Amniotic stem cell (primary cell): ENCODE measurements at regions not wholly inside any gene's neighbourhood (a gene's known extent, or its start where the extent isn't known, plus 50 kb on each side); places are given as distances from the start of the nearest gene placed in this dataset.

ENCODE experiments used
- DNase-seq: peaks from one replicate; lab custom pipeline; 2025; lab: John Stamatoyannopoulos, UW

DNA sequence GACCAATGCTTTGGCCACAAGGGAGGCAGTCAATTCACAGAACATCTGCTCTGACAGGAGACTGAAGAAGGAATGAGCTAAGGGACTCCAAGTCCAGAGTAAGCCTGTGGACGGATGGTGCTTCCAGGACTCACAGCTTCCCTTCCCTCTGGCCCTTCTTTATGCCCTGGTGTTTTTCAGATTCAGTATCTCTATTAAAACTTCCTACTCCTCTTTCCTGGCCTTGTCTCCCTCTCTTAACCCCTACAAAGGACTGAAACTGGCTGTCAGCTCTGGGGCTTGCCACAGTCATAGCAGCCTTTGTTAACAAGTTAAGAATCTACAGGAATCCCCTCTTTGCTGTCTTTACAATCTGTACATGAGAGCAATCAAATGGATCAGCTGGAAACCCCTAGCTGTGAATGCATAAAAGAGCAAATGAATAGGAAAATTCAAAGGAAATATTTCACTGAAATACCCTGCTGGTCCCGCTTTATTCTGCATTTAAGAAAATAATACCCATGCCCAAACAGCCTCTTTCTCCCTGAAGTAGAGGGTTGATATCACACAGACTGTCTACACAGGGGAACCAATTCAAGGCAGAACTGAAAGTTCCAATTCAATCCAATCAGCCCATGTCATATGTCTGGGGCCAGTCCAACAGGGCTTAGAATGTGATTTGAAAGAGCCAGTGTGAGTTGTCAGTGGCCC is 192.3 kb downstream of the MZT1 start:
- no peak for DNase-seq

DNA sequence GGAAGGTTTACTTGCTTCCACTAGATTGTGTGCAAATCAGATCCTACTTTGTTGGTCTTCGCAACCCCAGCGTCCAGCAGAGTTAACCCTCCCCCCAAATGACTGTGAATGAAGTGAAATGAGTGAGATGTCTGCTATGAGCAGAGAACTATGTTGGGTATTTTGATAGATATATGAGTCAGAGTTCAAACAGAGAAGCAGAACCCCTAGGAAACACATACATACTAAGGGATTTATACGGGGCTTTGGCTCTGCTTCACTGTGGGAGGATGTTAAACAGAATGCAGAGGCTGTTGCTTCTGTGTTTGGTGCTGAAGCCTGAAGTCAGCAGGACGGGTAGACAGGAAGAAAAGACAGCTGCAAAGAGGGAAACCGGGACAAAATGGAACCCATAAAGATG is 197.0 kb downstream of the MZT1 start:
- DNase-seq, result no peak

DNA sequence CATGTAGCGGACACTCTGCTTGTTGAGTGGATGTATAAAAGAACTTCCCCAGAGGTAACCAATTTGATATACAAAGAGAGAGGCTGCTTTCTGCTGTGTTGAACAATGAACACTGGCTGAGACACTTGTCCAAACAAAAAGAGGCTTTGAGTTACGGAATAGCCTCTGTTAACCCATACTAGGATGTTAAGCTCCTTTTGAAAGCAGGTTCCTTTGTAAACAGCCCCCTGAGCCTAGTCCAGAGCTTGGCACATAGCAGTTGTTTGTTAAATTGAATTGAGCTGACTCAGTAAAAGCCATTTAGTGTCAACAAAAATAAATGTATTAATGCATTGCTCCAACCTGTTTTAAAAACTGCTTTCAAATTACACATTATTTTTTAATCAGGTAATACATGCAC is 200.1 kb downstream of the MZT1 start:
- no peak for DNase-seq

DNA sequence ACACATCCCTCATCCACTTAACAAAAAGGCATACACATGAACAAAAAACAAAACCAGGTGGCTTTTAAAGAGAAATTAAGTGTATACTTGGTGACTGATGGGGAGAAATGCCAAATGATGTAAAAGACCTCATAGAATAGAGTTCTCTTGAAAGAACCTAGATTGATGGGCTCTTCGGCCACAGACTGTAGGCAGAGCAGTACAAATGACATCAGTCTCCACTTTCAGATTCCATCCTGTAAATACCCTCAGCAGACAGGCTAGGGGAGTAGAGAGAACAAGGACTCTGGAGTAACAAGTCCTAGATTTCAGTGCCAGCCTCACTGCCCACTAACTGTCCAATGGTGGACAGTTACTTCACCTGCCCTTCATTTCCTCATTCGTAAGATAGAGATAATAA is 203.8 kb downstream of the MZT1 start:
- no peak for DNase-seq

DNA sequence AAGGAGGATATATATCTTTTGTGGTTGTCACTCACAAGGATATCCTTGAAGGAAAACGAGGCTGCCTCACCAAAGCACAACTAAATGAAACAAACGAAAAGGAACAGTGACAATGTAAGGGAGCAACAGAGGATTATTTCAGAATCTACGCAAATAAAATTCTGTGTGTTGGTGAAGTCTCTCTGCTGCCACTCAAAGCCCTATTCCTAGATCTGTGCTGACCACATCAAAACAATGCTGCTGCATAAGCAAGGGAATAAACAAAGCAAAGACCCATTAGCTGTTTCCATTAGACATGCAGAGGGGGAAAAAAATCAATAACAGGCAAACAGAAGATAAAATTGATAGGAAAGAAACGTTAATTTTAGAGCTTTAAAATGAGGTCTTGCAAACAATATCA is 204.4 kb downstream of the MZT1 start:
- no peak for DNase-seq

DNA sequence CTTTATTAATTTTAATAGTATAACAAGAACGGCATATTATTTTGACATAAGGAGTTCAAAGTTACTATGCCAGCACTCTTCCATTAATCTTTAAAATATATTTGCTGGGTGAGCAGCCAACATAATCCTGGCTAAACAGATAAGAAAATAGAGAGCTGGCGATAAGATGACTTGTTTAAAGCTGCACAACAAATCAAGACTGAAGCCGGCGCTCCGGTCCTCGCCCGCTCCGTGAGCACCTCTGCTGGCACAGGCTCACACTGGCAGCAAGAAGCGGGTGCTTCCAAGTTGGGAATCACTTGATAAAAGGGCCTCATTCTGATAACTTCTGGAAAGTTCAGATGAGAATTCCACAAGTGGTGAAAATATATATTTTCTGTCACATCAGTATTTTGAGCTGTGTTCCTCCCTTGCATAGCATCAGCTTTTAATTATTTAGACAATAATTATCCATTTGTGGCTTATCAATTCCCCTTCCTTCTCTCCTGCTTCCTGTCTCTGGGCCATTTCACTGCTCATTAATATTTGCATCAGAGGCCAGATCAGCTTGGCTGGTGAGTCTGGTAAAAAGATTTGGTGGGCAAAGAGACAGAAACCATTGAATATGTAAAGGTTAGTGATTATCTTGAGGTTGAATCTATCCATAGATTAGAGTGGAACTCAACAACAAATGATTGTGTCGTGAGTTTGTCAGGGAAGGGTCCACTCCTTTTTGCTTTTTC is 205.3 kb downstream of the MZT1 start:
- DNase-seq, result no peak

DNA sequence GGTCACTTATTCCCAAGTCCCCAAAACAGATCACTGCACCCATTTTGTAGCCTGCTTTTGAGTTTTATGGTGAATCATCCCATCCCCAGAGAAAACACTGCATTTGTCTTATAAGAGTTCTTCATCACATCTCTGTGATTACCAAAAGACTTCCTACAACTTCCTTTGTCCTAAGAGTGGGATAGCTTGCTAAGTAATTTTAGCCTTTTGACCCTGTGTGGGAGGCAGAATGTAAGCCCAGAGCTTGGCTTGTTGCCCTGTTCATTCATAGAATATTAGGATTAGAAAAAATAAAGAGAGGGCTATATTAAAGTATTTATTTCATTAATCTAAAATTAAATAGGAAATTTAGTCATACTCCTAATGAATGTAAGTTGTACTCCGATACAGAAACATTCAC is 213.3 kb downstream of the MZT1 start:
- no peak for DNase-seq

DNA sequence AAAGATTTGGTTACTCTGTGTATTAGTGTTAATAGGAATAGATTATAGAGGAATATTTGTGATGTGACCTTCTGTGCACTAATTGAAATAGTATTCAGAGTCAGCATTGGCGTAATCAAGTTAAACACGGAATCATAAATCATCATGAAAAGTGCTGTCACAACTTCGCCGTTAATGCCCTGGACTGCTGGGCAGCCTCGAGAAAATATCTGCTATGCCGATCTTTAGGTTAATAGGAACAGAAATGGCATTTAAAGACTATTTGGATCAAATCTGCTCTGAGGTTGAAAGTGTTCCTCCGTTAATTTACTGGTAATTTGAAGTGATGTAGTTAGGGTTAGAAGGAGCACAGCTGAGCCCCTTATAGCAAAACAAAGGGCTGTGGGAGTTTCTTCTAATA is 219.0 kb downstream of the MZT1 start:
- DNase-seq, result no peak

DNA sequence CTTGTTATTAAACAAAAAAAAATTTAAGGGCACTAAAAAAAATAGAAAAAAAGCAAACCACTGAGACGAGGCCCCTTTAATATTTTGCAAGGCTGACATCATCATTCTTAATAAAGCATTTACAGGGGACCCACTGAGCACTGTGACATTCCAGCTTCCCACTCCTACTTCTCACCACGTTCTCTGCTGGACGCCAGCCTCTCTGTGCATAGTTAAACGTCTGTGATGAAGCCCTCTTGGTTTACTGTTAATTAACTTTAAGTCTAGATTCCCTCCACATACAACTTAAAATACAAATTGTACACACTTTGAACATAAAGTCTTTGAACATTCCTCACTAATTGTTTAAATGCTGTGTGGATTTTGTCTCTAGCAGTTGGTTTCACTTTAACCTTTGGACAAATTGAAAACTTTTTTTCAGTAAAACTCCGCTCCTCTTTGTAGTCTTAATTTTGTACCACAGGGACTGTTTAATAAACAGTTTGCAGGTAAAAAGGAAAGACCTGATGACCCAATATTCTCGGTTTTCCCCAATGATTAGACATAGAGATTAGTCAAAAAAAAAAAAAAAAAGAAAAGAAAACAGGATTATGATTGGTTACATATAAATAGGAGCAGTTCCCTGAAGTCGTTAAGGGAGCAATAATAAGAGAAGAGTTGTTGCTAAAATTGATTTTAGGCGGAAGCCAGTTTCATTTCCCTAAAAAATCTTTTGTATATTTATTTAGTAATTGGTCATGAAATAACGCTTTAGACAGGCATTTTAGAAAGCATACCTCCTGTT is 219.8 kb downstream of the MZT1 start:
- DNase-seq, result no peak

DNA sequence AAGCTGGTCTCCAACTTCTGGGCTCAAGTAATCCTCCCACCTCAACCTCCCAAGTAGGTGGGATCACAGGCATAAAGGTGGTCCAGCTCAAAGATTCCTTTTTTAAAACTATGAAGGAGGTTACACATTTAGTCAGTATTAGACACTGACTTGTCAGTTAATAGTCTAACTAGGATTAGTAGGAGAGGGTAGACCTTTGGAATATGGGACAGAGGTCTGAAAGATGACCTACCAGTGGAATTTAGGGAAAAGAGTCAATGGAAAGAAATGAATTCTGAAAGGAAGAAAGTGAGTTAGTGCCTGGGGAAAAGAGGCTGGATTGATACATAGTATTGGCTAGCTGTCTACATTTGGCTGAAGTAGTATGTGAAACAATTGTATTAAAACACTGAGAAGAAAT is 220.7 kb downstream of the MZT1 start:
- DNase-seq, result no peak

DNA sequence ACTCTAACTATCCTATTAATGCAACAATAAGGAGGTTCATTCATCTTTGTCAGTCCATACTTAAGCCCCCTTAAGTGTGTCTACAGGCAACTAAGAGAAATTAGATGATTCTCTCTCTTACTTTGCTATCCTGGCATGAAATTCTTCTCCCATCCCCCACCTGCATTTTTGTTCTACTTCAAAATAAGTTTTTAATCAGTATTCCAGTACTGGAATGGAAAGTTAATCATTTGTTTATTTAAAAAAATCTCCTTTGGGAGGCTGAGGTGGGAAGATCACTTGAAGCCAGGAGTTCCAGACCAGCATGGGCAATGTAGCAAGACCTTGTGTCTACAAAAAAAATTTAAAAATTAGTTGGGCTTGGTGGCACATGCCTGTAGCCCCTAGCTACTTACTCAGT is 222.1 kb downstream of the MZT1 start:
- no peak for DNase-seq

DNA sequence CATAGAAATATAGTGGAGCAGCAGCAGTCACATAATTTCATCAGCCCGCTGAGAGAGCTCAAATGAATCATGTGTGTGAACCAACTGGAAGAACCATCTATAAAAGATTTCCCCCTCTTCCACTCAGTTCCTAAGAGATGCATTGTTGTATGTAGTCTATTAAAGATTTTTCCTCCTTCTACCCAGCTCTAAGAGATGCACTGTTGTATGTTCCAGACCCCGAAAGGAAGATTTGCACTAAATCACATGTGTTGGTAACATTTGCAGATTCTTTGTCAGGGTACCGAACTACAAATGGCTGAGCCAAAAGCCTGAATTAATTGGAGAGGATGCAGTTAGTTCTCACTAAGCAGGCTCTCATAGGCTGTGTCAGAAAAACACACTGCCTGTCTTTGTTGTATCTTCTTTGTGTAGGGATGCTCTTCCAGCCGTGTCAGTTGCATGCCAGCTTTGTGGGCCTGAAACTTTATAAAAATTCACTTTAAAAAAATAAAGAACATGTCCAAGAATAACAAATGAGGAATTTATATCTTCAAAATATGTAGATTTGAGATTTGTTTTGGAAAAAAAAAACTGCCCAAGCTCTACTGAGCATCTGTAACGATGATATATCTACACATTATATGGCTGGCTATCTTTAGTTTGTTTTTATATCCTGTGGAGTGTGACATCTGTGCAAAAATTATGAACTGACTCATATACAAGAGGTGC is 223.1 kb downstream of the MZT1 start:
- peak; percentile 62 for DNase-seq

DNA sequence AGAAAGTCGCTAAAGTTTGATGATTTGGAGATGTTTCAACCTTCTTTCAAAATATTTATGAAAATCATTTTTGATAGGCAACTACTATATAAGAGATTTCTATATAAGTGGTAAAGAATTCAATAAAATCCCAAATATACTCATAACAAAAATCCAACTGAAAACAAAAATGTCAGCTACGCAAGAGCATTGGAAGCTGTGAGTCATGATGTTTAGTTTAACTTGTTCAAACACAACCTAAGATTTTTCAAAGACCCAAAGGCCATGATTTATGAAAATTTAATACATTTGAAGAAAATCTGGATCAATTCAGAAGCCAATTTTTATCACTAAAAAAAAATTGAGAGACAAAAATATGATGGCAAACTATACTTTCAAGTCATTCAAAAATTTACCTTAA is 226.6 kb downstream of the MZT1 start:
- DNase-seq, result no peak

DNA sequence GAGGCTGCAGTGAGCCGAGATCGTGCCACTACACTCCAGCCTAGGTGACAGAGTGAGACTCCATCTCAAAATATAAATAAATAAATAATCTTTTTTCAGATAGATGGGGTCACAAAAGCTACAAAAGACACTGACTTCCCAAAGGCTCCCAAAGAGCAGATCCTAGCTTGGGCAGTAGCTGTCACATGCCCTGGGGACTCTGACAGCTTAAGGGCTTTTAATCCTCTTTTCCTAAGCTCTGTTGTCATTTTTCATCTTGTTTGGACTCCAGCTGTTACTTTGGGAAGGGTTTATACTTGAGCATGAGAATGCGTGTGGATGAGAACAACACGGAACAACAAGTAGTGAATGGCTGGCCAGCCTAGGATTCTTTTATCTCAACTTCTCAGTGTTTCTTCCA is 231.7 kb downstream of the MZT1 start:
- no peak for DNase-seq

DNA sequence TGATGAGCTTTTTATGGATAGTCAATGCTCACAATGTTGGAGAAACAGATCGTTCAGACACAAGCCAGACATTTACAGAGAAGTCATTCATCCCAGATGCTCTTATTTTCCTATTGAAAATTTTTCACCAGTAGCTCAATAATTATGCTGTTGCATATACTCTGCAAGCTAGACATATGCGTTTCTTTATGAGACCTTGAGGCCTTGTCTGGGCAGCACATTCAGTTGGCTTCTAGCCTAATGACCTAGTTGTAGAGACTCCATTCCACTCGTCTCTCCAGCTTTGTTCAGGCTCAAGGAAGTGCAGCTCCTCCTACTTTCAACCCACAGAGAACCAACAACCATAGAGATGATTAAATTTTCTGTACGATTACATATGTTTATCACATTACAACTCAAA is 237.7 kb downstream of the MZT1 start:
- DNase-seq, result no peak

DNA sequence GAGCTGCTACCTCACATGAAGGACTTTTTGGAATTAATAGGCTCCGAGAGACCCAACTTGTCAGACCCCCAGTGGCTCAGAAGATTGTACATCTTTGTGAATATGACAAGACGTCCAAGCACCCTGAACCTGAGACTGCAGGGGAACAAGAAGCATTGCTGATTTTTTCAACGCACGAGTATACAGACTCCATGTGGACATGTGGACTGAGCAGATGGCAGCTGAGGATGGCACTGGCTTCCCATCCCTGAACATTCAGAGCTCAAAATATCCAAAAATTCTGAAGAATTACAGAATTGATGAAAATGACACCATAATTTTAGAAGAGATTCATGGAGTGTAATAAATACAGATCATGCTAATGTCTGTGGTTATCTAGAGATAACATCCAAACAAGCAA is 254.1 kb downstream of the MZT1 start:
- no peak for DNase-seq

DNA sequence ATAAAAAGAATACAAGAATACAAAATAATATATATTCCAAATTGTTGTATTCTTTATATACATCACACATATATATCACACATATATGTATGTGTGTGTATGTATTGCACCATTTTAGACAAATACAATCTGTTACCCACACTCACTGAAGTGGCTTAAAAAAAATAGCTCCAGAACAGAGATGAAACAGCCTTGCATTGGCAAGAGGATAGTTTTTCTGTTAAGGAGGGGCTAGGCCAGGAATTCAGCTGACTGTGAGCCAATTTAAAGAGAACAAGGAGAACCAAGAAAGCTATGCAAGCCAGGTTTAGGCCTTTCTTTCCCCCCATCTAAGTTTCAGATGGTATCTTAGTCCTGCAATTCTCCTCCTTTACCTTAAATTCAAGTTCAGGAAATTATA is 257.5 kb downstream of the MZT1 start:
- DNase-seq, result no peak

DNA sequence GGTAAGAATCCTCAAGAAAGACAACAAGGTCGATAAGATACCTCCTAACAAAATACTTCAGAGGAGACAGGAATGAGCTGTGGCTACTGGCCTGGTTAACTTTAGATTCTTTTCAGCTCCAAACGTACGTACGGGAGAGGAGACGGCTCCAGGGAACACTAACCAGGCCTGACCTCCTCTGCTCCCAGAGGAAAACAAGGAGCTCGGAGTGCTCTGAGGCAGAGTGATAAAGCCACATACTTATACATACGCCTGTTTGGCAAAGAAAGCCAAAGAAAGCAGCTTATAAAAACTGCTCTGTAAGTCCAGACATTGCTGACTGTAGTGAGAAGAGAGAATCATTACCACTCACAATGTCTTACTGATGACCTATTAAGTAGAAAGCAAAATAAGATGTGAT is 263.9 kb downstream of the MZT1 start:
- no peak for DNase-seq

DNA sequence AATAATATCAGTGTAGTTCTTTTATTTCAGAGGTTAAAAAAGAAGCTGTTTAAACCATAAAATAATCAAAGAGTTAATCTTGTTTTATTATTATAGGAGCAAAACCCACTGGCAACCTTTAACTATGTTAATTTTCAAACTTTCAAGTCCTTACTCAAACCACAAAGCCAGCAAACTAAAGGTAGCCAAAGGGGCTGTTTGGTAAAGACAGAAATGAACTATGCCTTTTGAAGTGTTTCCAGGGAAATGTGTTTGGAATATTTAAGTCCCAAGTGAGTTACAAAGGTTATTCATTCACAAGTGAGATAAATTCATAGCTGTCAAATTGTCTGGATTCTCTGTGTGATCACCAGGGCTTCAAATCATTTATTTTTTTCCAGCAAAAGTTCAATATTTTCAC is 264.7 kb downstream of the MZT1 start:
- no peak for DNase-seq

DNA sequence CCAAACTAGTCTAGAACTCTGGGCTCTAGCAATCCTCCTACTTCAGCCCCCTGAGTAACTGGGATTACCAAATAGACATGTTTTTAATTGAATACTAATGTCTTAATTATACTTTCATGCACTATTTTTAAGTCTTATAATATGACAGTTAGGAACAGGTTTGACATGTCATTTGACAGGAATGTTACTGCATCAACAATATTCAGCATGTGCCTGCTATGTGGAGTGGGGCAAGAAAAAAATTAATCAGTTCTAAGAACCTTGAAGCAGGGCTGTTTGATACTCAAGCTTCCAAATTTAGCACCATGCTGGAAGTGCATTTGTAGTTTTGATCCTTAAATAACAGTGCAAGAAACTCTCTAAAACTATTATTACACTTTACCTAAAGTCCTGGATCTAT is 265.3 kb downstream of the MZT1 start:
- DNase-seq, result no peak

DNA sequence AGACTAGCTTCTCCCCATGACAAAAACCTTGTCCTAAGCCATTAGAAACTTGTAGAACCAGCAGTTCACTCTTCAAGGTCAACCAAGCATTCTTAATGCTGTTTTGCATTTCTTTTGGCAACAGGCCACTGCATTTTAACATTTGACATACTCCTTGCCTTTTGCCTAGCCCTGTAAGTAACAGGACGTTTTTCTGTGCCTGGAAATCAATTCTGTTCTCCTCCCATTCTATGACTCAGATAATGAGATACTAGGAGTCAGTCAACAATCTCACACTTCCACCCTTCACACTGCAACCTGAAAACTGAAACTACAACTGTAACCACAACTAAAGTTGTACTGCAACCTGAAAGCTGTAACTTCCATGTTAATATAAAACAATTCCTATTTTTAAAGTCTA is 268.7 kb downstream of the MZT1 start:
- no peak for DNase-seq

DNA sequence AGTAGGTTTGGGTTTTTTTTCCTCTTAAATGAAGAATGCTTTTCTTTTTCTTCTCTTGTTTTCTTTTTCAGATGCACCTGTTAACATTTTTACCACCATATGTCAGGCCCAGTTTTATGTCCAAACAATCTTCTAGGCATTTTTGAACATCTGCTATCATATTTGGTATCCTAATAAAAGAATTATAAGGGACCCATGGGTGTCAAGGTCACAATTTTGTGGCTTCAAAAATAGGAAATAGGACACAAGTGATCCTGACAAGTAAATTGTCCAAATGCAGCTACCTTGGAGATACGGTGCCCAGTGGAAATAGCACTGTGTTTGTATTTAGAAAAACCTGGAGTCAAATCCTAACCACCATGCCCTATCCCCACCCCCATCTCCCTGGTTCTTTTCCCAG is 270.3 kb downstream of the MZT1 start:
- no peak for DNase-seq

DNA sequence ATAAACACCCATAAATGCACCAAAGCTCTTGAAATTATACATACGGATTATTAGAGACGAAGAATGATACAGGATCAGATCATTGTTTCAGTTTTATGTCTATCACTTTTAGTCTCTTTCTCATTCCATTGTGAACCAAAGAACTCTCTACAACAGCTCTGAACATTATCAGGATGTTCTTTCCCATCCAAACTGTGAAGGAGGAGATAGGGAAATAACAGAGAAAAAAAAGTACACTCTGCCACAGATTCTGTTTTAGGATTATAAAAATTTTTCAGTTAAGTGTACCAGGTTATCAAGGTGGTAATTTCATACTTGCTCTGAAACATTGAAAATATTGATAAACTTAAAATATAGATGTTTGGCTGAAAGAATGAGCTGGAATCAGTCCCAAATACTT is 270.9 kb downstream of the MZT1 start:
- no peak for DNase-seq
